Thoracic aorta (tissue), 2 donors: ENCODE measurements at regions not wholly inside any gene's neighbourhood (a gene's known extent, or its start where the extent isn't known, plus 50 kb on each side); places are given as distances from the start of the nearest gene placed in this dataset.

ENCODE experiments used
- ATAC-seq: fragments of 150-250 bp; one replicate; pipeline ENCODE4 v1.8.0; 2017; ENCODE audit warnings: low read depth; ENCODE audit not compliant: insufficient number of reproducible peaks, low FRiP score
- DNase-seq: peaks from one replicate; pipeline ENCODE4 v3.0.0-alpha.2; 2020; ENCODE audit warnings: low spot score
- H3K27ac ChIP-seq, 2 donors: fragments of 200-600 bp; sonication (generic); 1 replicate in 1 of 2; 2 replicates in 1 of 2; pipeline ENCODE4 v1.5.1; 2016; ENCODE audit warnings: mild to moderate bottlenecking in 2 of 2, moderate library complexity in 2 of 2
- H3K27me3 ChIP-seq: fragments of 200-600 bp; sonication (generic); replicated peaks from 2 replicates; pipeline ENCODE4 v1.6.0; 2016; ENCODE audit warnings: mild to moderate bottlenecking; ENCODE audit not compliant: insufficient read depth
- H3K36me3 ChIP-seq: fragments of 200-600 bp; sonication (generic); one replicate; pipeline ENCODE4 v1.5.1; 2016
- H3K4me1 ChIP-seq, 2 donors: fragments of 200-600 bp; sonication (generic); 1 replicate in 1 of 2; 2 replicates in 1 of 2; pipeline versions ENCODE4 v1.5.1 to v1.6.0; 2016; ENCODE audit warnings: low read depth in 2 of 2, mild to moderate bottlenecking in 1 of 2; ENCODE audit not compliant: control insufficient read depth in 1 of 2
- H3K4me3 ChIP-seq: fragments of 200-600 bp; sonication (generic); 2 replicates; pipeline ENCODE4 v1.5.1; 2016; ENCODE audit warnings: mild to moderate bottlenecking
- H3K9me3 ChIP-seq: fragments of 200-600 bp; sonication (generic); 2 replicates; pipeline ENCODE4 v1.5.1; 2016
- TF ChIP-seq, protein P1 (sequence below): fragments of 200-600 bp; sonication (generic); IDR thresholded peaks from one replicate; pipeline ENCODE4 v1.5.1; 2019; ENCODE audit warnings: antibody characterized with exemption

DNA sequence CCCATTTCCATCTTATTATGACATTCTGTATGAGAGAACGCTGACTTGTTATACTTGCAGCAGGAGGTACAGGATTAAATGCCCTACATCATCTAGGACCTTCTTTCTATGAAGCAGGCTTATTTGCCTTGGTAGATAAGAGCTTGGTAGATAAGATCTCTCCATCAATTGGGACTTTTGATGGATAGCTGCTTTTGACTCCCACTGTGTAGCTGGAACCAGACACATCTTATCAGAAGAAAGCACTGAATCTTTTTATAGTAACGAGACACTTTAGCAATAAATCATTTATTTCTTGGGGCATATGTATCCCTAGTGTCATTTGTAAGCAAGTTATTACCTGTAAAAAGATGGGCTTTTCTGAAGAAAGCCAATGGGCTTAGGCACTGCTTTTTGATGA lies 613.9 kb downstream of the TECRL start:
- H3K9me3 ChIP-seq = no peaks in the 10 kb centered on the region
- no peak overlapping the region for H3K27ac ChIP-seq
- H3K4me1 ChIP-seq = no peaks in the 10 kb centered on the region
- DNase-seq (no peak), ATAC-seq (no peak)
- H3K4me3 ChIP-seq = no peak overlapping the region
- TF ChIP-seq, protein P1, sequence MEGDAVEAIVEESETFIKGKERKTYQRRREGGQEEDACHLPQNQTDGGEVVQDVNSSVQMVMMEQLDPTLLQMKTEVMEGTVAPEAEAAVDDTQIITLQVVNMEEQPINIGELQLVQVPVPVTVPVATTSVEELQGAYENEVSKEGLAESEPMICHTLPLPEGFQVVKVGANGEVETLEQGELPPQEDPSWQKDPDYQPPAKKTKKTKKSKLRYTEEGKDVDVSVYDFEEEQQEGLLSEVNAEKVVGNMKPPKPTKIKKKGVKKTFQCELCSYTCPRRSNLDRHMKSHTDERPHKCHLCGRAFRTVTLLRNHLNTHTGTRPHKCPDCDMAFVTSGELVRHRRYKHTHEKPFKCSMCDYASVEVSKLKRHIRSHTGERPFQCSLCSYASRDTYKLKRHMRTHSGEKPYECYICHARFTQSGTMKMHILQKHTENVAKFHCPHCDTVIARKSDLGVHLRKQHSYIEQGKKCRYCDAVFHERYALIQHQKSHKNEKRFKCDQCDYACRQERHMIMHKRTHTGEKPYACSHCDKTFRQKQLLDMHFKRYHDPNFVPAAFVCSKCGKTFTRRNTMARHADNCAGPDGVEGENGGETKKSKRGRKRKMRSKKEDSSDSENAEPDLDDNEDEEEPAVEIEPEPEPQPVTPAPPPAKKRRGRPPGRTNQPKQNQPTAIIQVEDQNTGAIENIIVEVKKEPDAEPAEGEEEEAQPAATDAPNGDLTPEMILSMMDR = no peak
- H3K36me3 ChIP-seq = no peaks in the 10 kb centered on the region
- no peaks in the 10 kb centered on the region for H3K27me3 ChIP-seq

DNA sequence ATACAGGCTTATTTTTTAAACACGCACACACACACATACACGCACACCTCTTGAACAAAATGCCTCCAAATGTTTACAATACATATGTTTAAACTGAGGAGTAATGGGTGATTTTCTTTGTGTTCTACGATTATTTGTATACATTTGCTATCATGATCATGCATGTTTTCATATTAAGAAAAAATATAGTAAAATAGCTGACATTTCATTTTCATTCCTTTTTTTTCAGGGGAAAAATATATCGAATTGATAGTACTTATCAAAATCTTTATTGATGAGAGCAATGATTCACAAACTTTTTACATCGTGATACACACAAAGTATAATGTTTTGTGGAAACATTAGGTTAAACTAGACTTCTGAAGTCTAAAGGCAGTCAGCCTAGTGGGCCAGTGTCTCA lies 618.9 kb downstream of the TECRL start:
- Histone ChIP-seq H3K4me1 (no peaks in the 10 kb centered on the region), H3K27me3 (no peaks in the 10 kb centered on the region), H3K4me3 (no peak overlapping the region), H3K36me3 (no peaks in the 10 kb centered on the region), H3K27ac (no peak overlapping the region), H3K9me3 (no peaks in the 10 kb centered on the region)
- TF ChIP-seq, protein P1 = no peak
- ATAC-seq (no peak), DNase-seq (no peak)

DNA sequence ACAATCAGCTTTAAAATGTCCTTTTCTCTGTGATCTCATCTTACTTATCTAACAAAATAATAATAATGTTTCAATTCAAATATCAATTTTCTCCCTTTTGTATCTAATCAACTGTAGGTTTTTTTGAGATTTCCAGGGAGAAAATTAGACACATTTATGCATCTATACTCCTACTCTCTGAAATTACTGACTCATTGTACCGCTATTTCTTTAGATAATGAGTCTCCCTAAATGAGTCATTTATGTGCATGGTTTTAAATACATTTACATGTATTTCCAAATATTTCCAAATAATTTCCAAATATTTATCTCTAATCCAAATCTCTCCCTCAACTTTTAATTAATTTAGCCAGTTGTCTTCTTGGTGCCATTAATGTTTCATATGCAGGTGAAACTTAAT lies 621.0 kb downstream of the TECRL start:
- H3K36me3 ChIP-seq = no peaks in the 10 kb centered on the region
- TF ChIP-seq, protein P1 = no peak
- no peak overlapping the region for H3K4me3 ChIP-seq
- no peak for DNase-seq
- no peaks in the 10 kb centered on the region for H3K9me3 ChIP-seq
- no peak overlapping the region for H3K27ac ChIP-seq
- no peaks in the 10 kb centered on the region for H3K4me1 ChIP-seq
- no peaks in the 10 kb centered on the region for H3K27me3 ChIP-seq
- no peak for ATAC-seq

DNA sequence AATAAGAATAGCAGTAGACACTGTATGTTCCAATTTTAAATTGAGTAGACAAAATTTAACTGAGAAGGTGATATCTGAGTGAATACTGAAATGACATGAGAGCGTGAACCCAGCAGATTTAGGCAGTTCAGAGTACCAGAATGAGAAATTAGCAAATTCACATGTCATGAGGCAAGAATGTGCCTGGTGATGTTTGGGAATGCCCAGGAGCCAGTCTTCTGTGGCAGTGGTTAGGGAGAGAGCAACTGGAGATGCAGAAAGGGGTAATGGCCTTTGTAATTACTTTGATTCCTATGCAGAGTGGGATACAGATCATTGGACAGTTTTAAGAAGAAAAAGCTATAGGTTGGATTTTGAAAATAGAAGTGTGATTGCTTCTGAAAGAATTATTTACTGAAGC lies 621.9 kb downstream of the TECRL start:
- Histone ChIP-seq H3K36me3 (no peaks in the 10 kb centered on the region), H3K4me1 (no peaks in the 10 kb centered on the region), H3K4me3 (no peak overlapping the region), H3K27me3 (no peaks in the 10 kb centered on the region), H3K9me3 (no peaks in the 10 kb centered on the region), H3K27ac (no peak overlapping the region)
- ATAC-seq (no peak), DNase-seq (no peak)
- TF ChIP-seq, protein P1 = no peak

- no peak overlapping the region for H3K4me3 ChIP-seq
- ATAC-seq (no peak), DNase-seq (no peak)
- no peaks in the 10 kb centered on the region for H3K4me1 ChIP-seq
- H3K27me3 ChIP-seq = no peaks in the 10 kb centered on the region
- H3K36me3 ChIP-seq = no peaks in the 10 kb centered on the region
- no peak overlapping the region for H3K27ac ChIP-seq
- TF ChIP-seq, protein P1 = no peak
- no peaks in the 10 kb centered on the region for H3K9me3 ChIP-seq
Measured at GRCh38 chr4:63786171-63786570, 623.1 kb downstream of the TECRL start.
